Osteoblast (primary cell): ENCODE measurements at regions not wholly inside any gene's neighbourhood (a gene's known extent, or its start where the extent isn't known, plus 50 kb on each side); places are given as distances from the start of the nearest gene placed in this dataset.
A peak's percentile ranks its signal among the peaks of the same experiment; 100 is the strongest.
"Not testable (repeated sequence)": the region's sequence is repeated elsewhere in the genome, so short reads cannot be mapped to it uniquely, and the experiment has no call there.

Experiments used
- DNase-seq: peaks from one replicate; pipeline ENCODE4 v3.0.0; 2011; ENCODE audit warnings: low spot score, mixed read lengths; ENCODE audit not compliant: insufficient read length; ENCODE audit errors: missing footprints
- H2AFZ ChIP-seq: 2 replicates; pipeline ENCODE4 v1.6.0; 2011; ENCODE audit warnings: mild to moderate bottlenecking, low read length
- H3K27ac ChIP-seq: 2 replicates; pipeline ENCODE4 v1.5.1; 2011; ENCODE audit warnings: mild to moderate bottlenecking, low read depth, low read length, moderate library complexity
- H3K27me3 ChIP-seq: 2 replicates; pipeline ENCODE4 v1.6.0; 2012; ENCODE audit warnings: mild to moderate bottlenecking, control low read depth, inconsistent platforms, low read length, moderate library complexity; ENCODE audit not compliant: insufficient read depth
- H3K36me3 ChIP-seq: 2 replicates; pipeline ENCODE4 v1.5.1; 2011; ENCODE audit warnings: mild to moderate bottlenecking, low read length, control low read depth, moderate library complexity; ENCODE audit not compliant: insufficient read depth
- H3K4me1 ChIP-seq: 2 replicates; pipeline ENCODE4 v1.5.1; 2011; ENCODE audit warnings: mild to moderate bottlenecking, low read length, control low read depth, moderate library complexity; ENCODE audit not compliant: insufficient read depth
- H3K4me2 ChIP-seq: 2 replicates; pipeline ENCODE4 v1.6.0; 2011; ENCODE audit warnings: mild to moderate bottlenecking, low read length; ENCODE audit not compliant: insufficient read depth
- H3K4me3 ChIP-seq: fragments of 200-600 bp; sonication (generic); 3 replicates; pipeline ENCODE4 v1.5.1; 2012; ENCODE audit warnings: mild to moderate bottlenecking, low read length, inconsistent platforms; ENCODE audit not compliant: insufficient read depth
- H3K79me2 ChIP-seq: 2 replicates; pipeline ENCODE4 v1.6.0; 2012; ENCODE audit warnings: mild to moderate bottlenecking, low read length, control low read depth, inconsistent platforms; ENCODE audit not compliant: insufficient read depth
- H3K9me3 ChIP-seq: 2 replicates; pipeline ENCODE4 v1.5.1; 2011; ENCODE audit warnings: low read depth, low read length, control low read depth
- H4K20me1 ChIP-seq: 2 replicates; pipeline ENCODE4 v1.6.0; 2012; ENCODE audit warnings: mild to moderate bottlenecking, low read length, control low read depth; ENCODE audit not compliant: insufficient read depth
- CTCF ChIP-seq: IDR thresholded peaks from 2 replicates; pipeline ENCODE4 v1.5.1; 2011; ENCODE audit warnings: mild to moderate bottlenecking, low read depth, low read length, moderate library complexity; ENCODE audit errors: extremely low read depth

- H3K9me3 ChIP-seq = no peaks in the 10 kb centered on the region
- no peak overlapping the region for H3K4me2 ChIP-seq
- no peaks in the 10 kb centered on the region for H4K20me1 ChIP-seq
- H3K36me3 ChIP-seq = no peaks in the 10 kb centered on the region
- TF ChIP-seq CTCF = no peak
- H2AFZ ChIP-seq = peak overlapping the region; percentile 10
- H3K27me3 ChIP-seq = no peaks in the 10 kb centered on the region
- no peak for DNase-seq
- no peaks in the 10 kb centered on the region for H3K4me1 ChIP-seq
- H3K4me3 ChIP-seq = no peak overlapping the region
- H3K79me2 ChIP-seq = no peaks in the 10 kb centered on the region
- no peak overlapping the region for H3K27ac ChIP-seq
These were observed 57.4 kb upstream of the ZBTB20 start for GRCh38 chr3:115204475-115204874.

GRCh38 chr3:115208066-115208750, 61.1 kb upstream of the ZBTB20 start:
- Histone ChIP-seq H3K4me3 (no peak overlapping the region), H3K36me3 (no peaks in the 10 kb centered on the region), H3K4me1 (no peaks in the 10 kb centered on the region), H4K20me1 (no peaks in the 10 kb centered on the region), H3K27ac (no peak overlapping the region), H3K9me3 (no peaks in the 10 kb centered on the region), H3K27me3 (no peaks in the 10 kb centered on the region), H3K4me2 (no peak overlapping the region), H3K79me2 (no peaks in the 10 kb centered on the region), H2AFZ (no peak overlapping the region)
- no peak for DNase-seq
- TF ChIP-seq CTCF = no peak

GRCh38 chr3:115211810-115212492, 64.9 kb upstream of the ZBTB20 start:
- H4K20me1 ChIP-seq = no peaks in the 10 kb centered on the region
- DNase-seq = no peak
- no peak overlapping the region for H3K4me2 ChIP-seq
- H3K4me1 ChIP-seq = no peaks in the 10 kb centered on the region
- no peaks in the 10 kb centered on the region for H3K27me3 ChIP-seq
- H3K36me3 ChIP-seq = no peaks in the 10 kb centered on the region
- H3K4me3 ChIP-seq = no peak overlapping the region
- no peak overlapping the region for H3K27ac ChIP-seq
- no peaks in the 10 kb centered on the region for H3K9me3 ChIP-seq
- TF ChIP-seq CTCF = no peak
- H2AFZ ChIP-seq = no peak overlapping the region
- no peaks in the 10 kb centered on the region for H3K79me2 ChIP-seq

- DNase-seq = no peak
- no peaks in the 10 kb centered on the region for H3K36me3 ChIP-seq
- H3K27ac ChIP-seq = no peak overlapping the region
- no peak overlapping the region for H3K4me3 ChIP-seq
- TF ChIP-seq CTCF = no peak
- H4K20me1 ChIP-seq = no peaks in the 10 kb centered on the region
- no peaks in the 10 kb centered on the region for H3K79me2 ChIP-seq
- H3K4me1 ChIP-seq = peaks cover 2% of the 10 kb centered on the region
- H3K27me3 ChIP-seq = no peaks in the 10 kb centered on the region
- H3K4me2 ChIP-seq = no peak overlapping the region
- no peak overlapping the region for H2AFZ ChIP-seq
- H3K9me3 ChIP-seq = no peaks in the 10 kb centered on the region
These were observed 65.5 kb upstream of the ZBTB20 start for GRCh38 chr3:115212615-115213014.

GRCh38 chr3:115213052-115213451, 66.0 kb upstream of the ZBTB20 start:
- not testable (repeated sequence) for H3K27ac ChIP-seq, H3K4me3 ChIP-seq, H3K27me3 ChIP-seq, H2AFZ ChIP-seq, H3K9me3 ChIP-seq, DNase-seq, H3K4me2 ChIP-seq, H3K4me1 ChIP-seq, H4K20me1 ChIP-seq, H3K36me3 ChIP-seq, H3K79me2 ChIP-seq
